GM18873 (cell line): ENCODE measurements at regions not wholly inside any gene's neighbourhood (a gene's known extent, or its start where the extent isn't known, plus 50 kb on each side); places are given as distances from the start of the nearest gene placed in this dataset.

Source experiments
- ATAC-seq: cut with Tn5 transposase; IDR thresholded peaks from one replicate; pipeline ENCODE4 v1.9.1; 2021; ENCODE audit warnings: mild to moderate bottlenecking, moderate library complexity, moderate number of reproducible peaks; ENCODE audit not compliant: unreplicated experiment, low FRiP score

GRCh38 chr1:110816945-110817344, 56.0 kb upstream of the CD53 start:
- ATAC-seq: no peak

- no peak for ATAC-seq
Measured at GRCh38 chr1:110811529-110811928, 61.4 kb upstream of the CD53 start.

GRCh38 chr1:110800079-110800478, 72.9 kb upstream of the CD53 start:
- no peak for ATAC-seq

GRCh38 chr1:110798691-110799256, 74.2 kb upstream of the CD53 start:
- no peak for ATAC-seq

GRCh38 chr1:110788673-110789072, 84.3 kb upstream of the CD53 start:
- no peak for ATAC-seq

DNA sequence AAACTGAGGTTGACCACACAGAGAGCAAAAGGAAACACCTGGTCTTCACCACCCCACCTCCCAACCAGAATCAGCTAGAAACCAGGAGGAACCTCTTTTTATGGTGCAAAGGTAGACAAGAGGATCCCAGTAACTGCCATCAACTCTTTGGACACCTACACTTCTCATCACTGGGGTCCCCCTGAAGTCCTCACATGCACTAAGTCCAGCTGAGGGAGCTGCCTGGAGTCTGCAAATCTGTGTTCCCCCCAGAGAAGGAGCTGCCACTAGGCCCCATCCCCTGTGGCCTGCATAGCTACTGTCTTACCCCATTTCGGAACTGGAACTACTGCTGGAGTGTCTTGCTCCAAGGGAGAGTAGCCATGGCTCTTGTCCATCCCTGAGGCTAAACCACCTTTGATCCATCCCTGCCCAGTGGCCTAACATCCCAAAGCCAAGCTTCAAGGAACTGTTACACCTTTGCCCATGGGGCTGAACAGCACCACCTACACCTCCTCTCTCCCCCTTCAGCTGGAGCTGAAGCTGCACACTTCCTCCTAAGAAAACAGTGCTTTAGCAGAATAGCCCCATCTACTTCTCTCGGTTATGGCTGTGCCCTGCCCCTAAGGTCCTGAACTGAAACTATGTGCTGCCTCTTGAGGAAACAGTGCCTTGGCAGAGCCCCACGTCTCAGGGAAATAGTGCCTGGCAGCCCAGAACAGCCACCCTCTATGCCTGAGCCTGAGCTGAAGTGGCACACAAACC, 85.4 kb upstream of the CD53 start:
- peak; percentile 78 for ATAC-seq

GRCh38 chr1:110786802-110787327, 86.1 kb upstream of the CD53 start:
- ATAC-seq: no peak

- no peak for ATAC-seq
Measured at GRCh38 chr1:110785612-110786011, 87.3 kb upstream of the CD53 start.

DNA sequence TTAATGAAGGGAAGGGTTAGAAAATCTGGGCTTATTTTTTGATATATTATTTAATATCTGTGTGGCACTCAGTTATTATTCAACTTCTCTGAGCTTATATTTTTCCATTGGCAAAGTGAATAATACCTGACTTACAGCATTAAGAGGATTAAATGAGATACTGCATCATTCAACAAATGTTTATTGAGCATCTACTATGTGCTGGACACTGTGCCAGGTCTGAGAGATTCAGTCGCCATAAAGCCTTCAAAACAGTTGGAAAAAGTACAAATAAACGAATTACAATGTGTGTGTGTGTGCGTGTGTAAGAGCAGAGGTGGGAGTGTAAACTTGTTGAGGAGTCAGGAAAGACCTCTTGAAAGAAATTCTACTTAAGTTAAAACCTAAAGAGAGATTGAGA, 87.9 kb upstream of the CD53 start:
- ATAC-seq: no peak

- no peak for ATAC-seq
Measured at GRCh38 chr1:110783292-110783918, 89.5 kb upstream of the CD53 start.

- ATAC-seq: no peak
Measured at GRCh38 chr1:110781525-110781924, 91.4 kb upstream of the CD53 start.

DNA sequence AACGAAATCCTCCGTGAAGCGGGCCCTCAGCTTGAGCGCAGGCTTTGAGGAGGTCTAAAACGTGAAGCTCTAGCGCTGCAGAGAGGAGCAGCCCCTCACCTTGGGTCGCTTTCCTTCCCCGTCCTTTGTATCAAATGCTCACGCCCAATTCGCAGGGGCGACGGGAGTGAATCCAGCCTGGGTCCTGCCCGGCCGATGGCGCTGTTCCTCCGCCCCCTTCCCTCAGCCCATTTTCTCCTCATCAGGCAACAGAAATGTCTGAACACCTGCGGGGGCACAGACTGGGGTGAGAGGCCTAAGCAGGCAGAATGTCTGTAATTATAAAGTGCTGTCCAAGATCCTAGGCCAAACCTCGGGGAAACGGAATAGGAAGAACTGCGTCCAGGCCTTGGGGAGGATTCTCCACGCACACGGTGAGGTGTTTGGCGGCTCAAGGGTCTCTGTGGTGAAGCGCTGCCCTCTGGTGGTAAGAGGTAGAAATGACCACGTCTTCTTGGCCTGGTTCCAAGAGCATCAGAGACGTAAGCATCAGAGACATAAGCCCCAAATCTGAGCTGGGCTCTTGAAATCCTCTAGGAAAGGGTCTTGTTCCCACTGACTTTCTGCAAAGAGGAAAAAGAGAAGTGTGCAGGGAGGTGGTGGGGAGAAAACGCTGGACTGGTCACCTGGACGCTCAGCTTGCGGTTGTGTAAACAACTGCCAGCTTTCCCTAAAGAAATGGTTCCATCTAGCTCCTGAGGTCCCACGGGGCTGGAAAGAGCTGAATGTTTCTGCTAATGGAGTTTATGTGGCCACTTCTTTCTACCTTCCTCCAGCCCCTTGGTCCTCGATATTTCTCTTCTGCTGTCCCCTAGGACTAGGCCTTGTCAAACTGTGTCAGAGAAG, 92.1 kb upstream of the CD53 start:
- no peak for ATAC-seq

GRCh38 chr1:110779636-110780035, 93.3 kb upstream of the CD53 start:
- ATAC-seq: no peak

- ATAC-seq: no peak
Measured at GRCh38 chr1:110778821-110779220, 94.1 kb upstream of the CD53 start.

- no peak for ATAC-seq
Measured at GRCh38 chr1:110777228-110777627, 95.7 kb upstream of the CD53 start.

DNA sequence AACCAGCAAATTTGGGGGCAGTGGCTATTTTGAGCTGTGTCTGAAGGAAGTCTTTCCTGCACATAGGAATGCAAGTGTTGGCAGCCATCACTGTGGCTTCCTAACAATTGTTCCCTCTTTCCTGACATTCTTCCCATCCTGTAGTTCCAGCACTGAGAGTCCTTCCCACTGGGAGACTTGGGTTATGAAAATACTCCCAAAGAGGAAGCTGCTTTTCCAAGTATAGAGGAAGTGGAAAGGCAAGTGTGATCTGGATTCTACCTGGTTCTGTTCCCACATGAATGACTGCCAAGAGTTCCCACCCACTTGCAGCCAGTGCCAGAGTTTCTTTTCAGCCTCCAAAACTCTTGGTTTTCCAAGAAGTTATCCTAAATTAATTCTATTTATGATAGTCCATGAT, 98.5 kb upstream of the CD53 start:
- no peak for ATAC-seq

DNA sequence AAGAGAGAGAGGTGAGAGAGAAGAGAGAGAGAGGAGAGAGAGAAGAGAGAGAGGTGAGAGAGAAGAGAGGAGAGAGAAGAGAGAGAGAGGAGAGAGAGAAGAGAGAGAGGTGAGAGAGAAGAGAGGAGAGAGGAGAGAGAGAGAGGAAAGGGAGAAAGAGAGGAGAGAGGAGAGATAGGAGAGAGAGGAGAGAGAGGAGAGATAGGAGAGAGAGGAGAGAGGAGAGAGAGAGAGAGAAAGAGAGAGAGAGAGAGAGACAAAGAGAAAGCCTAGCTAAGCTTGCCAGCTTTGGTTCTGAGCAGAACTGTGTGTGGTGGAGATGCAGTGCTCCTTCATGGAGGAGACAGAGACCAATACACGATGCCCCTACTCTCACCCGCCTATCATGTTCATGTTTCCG, 99.1 kb upstream of the KCNA3 start:
- no peak for ATAC-seq

- ATAC-seq: no peak
Measured at GRCh38 chr1:110771245-110772022, 96.7 kb upstream of the KCNA3 start.

- no peak for ATAC-seq
Measured at GRCh38 chr1:110770832-110771231, 96.1 kb upstream of the KCNA3 start.

DNA sequence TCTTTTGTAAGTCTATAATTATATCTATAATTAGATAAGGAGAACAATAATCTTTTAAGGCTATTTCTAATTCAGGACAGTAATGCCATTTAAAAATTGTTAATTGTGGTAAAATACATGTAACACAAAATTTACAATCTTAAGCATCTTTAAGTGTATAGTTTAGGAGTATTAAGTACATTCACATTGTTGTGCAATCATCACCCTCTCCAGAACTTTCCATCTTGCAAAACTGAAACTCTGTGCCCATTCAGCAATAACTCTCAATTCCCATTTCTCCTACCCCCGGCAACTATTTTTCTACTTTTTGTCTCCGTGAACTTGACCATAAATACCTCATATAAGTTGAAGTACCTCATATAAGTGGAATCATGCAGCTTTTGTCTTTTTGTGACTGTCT, 93.9 kb upstream of the KCNA3 start:
- no peak for ATAC-seq
